Peyer's patch (tissue), 4 donors: ENCODE measurements at regions not wholly inside any gene's neighbourhood (a gene's known extent, or its start where the extent isn't known, plus 50 kb on each side); places are given as distances from the start of the nearest gene placed in this dataset.

Experiments
- POLR2A ChIP-seq, 2 donors: fragments of 450-650 bp; IDR thresholded peaks; one replicate each; pipeline ENCODE4 v1.5.1; 2017; ENCODE audit warnings: antibody characterized with exemption in 2 of 2, mild to moderate bottlenecking in 2 of 2, moderate library complexity in 2 of 2
- TF ChIP-seq, protein P1 (sequence below), 6 experiments: fragments of 450-650 bp in 4 of 6; fragments of 200-600 bp in 2 of 6; sonication (generic) in 1 of 6; IDR thresholded peaks; one replicate each; pipeline ENCODE4 v1.5.1; 2017 to 2019; ENCODE audit warnings: antibody characterized with exemption in 6 of 6, mild to moderate bottlenecking in 3 of 6, moderate library complexity in 1 of 6

GRCh38 chr3:25246913-25247312 lies 181.2 kb upstream of the RARB start:
- TF ChIP-seq, protein P1, sequence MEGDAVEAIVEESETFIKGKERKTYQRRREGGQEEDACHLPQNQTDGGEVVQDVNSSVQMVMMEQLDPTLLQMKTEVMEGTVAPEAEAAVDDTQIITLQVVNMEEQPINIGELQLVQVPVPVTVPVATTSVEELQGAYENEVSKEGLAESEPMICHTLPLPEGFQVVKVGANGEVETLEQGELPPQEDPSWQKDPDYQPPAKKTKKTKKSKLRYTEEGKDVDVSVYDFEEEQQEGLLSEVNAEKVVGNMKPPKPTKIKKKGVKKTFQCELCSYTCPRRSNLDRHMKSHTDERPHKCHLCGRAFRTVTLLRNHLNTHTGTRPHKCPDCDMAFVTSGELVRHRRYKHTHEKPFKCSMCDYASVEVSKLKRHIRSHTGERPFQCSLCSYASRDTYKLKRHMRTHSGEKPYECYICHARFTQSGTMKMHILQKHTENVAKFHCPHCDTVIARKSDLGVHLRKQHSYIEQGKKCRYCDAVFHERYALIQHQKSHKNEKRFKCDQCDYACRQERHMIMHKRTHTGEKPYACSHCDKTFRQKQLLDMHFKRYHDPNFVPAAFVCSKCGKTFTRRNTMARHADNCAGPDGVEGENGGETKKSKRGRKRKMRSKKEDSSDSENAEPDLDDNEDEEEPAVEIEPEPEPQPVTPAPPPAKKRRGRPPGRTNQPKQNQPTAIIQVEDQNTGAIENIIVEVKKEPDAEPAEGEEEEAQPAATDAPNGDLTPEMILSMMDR (IDR thresholded peaks at IDR 0.05), result no peak
- TF ChIP-seq POLR2A (IDR thresholded peaks at IDR 0.05), result no peak
